ENCODE measurements at regions not wholly inside any gene's neighbourhood (a gene's known extent, or its start where the extent isn't known, plus 50 kb on each side); places are given as distances from the start of the nearest gene placed in this dataset.

DNA sequence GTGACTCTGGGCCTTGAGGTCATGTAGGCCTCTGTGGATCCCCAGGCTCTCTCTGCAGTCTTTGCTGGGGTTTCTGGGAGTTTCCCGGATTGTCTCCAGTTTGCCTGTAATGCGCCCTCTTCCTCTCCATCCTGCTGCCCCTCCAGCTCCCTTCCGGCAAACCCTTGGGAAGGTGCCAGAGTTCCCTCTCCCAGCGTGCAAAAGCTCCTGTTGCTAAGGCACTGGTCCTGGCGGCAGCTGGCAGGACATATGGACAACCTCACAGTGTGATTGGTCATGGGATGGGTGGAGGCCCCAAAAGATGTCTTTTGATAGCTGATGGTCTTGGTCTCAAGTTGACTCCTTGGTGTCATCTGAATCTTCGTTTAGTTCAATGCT is 320.1 kb downstream of the CYP26B1 start (continued):
- TF ChIP-seq, protein P1, sequence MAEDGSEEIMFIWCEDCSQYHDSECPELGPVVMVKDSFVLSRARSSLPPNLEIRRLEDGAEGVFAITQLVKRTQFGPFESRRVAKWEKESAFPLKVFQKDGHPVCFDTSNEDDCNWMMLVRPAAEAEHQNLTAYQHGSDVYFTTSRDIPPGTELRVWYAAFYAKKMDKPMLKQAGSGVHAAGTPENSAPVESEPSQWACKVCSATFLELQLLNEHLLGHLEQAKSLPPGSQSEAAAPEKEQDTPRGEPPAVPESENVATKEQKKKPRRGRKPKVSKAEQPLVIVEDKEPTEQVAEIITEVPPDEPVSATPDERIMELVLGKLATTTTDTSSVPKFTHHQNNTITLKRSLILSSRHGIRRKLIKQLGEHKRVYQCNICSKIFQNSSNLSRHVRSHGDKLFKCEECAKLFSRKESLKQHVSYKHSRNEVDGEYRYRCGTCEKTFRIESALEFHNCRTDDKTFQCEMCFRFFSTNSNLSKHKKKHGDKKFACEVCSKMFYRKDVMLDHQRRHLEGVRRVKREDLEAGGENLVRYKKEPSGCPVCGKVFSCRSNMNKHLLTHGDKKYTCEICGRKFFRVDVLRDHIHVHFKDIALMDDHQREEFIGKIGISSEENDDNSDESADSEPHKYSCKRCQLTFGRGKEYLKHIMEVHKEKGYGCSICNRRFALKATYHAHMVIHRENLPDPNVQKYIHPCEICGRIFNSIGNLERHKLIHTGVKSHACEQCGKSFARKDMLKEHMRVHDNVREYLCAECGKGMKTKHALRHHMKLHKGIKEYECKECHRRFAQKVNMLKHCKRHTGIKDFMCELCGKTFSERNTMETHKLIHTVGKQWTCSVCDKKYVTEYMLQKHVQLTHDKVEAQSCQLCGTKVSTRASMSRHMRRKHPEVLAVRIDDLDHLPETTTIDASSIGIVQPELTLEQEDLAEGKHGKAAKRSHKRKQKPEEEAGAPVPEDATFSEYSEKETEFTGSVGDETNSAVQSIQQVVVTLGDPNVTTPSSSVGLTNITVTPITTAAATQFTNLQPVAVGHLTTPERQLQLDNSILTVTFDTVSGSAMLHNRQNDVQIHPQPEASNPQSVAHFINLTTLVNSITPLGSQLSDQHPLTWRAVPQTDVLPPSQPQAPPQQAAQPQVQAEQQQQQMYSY (CRISPR knock-in tag; IDR thresholded peaks at IDR 0.05), result no peak
- TF ChIP-seq, protein P2, sequence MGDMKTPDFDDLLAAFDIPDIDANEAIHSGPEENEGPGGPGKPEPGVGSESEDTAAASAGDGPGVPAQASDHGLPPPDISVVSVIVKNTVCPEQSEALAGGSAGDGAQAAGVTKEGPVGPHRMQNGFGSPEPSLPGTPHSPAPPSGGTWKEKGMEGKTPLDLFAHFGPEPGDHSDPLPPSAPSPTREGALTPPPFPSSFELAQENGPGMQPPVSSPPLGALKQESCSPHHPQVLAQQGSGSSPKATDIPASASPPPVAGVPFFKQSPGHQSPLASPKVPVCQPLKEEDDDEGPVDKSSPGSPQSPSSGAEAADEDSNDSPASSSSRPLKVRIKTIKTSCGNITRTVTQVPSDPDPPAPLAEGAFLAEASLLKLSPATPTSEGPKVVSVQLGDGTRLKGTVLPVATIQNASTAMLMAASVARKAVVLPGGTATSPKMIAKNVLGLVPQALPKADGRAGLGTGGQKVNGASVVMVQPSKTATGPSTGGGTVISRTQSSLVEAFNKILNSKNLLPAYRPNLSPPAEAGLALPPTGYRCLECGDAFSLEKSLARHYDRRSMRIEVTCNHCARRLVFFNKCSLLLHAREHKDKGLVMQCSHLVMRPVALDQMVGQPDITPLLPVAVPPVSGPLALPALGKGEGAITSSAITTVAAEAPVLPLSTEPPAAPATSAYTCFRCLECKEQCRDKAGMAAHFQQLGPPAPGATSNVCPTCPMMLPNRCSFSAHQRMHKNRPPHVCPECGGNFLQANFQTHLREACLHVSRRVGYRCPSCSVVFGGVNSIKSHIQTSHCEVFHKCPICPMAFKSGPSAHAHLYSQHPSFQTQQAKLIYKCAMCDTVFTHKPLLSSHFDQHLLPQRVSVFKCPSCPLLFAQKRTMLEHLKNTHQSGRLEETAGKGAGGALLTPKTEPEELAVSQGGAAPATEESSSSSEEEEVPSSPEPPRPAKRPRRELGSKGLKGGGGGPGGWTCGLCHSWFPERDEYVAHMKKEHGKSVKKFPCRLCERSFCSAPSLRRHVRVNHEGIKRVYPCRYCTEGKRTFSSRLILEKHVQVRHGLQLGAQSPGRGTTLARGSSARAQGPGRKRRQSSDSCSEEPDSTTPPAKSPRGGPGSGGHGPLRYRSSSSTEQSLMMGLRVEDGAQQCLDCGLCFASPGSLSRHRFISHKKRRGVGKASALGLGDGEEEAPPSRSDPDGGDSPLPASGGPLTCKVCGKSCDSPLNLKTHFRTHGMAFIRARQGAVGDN (IDR thresholded peaks at IDR 0.05), result no peak

DNA sequence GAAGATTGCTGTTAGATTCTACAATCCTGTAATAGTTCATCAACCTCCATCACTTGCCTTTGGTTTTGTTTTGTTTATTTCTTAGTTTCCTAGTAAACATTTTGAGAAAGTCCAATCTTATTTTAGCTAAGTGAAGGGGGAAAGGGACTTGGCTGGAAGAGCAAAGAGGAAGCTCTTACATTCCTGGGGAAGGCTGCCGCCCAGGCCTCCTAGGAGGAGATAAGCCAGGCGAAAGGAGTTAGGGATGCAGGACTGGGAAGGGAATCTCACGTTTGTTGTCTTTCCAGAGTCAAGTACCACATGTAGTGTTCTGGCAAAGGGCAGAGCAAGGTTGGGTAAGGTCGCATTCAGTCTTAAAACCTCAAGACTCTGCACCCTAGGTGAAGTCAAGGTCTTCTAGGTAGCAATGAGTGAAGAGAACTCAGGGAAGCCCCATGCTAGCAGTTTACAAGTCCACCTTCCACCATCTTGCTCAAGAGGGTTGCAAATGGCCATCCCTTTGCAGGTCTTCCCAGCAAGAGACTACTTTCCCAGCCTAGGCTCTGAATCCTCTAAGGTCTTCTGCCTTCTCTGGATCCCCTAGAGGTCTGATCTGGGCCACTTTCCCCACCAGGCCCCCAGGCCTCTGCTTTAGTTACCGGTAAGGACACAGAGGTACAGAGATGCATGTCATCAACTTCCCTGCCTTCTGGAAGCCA is 320.7 kb downstream of the CYP26B1 start:
- Histone ChIP-seq H3K4me1 (ENCODE audit: control insufficient read depth, insufficient read depth, low read length) (no peaks in the 10 kb centered on the region), H3K79me2 (ENCODE audit: control insufficient read depth, insufficient read depth, low read length) (no peaks in the 10 kb centered on the region), H3K9ac (ENCODE audit: control insufficient read depth, insufficient read depth, low read length) (no peak overlapping the region), H3K4me2 (ENCODE audit: control insufficient read depth, insufficient read depth) (no peak overlapping the region), H2AFZ (ENCODE audit: control insufficient read depth, low read depth, low read length) (no peak overlapping the region), H3K36me3 (ENCODE audit: control insufficient read depth in 2 of 2, insufficient read depth in 2 of 2, low read length in 1 of 2) (no peaks in the 10 kb centered on the region), H3K27me3 (replicated peaks in 1 of 2; ENCODE audit: control insufficient read depth in 2 of 2, insufficient read depth in 2 of 2, low read length in 1 of 2) (peaks cover 0 to 1% of the 10 kb centered on the region in 2 experiments; a peak in 1 of 4 replicates), H3K9me3 (replicated peaks; ENCODE audit: control insufficient read depth, insufficient read depth, low read length) (no peaks in the 10 kb centered on the region), H3K27ac (ENCODE audit: control insufficient read depth, insufficient read depth) (no peak overlapping the region), H4K20me1 (ENCODE audit: control insufficient read depth, insufficient read depth) (no peaks in the 10 kb centered on the region), H3K4me3 (no peak overlapping the region)
- BruUV-seq (replicated peaks), result no TSS peak
- in situ Hi-C loops (cut with MboI) (no loop called here), intact Hi-C loops (cut with micrococcal nuclease; ENCODE audit: unreplicated experiment) (no loop called here)
- ChIA-PET POLR2A (no interaction called here), SMC1A (ENCODE audit: uncharacterized antibody, unreplicated experiment) (no interaction called here), RAD21 (ENCODE audit: unreplicated experiment) (no interaction called here), CTCF (no interaction called here)
- no peak for ATAC-seq
- WGBS (ENCODE audit: insufficient coverage, insufficient replicate concordance, low lambda C conversion rate, missing lambda C conversion rate), result 29% methylated on average over 5 of the region's 5 CpGs
- no peak for DNase-seq (ENCODE audit: low read depth, low spot score)
- no peak for FAIRE-seq
- TF ChIP-seq BHLHE40 (IDR thresholded peaks at IDR 0.05; ENCODE audit: borderline replicate concordance in 1 of 2, low read depth in 2 of 2, low read length in 1 of 2) (no peak), HDAC2 (IDR thresholded peaks at IDR 0.05) (no peak), NFYA (IDR thresholded peaks at IDR 0.05; ENCODE audit: borderline replicate concordance, low read depth, low read length) (no peak), CREB1 (IDR thresholded peaks at IDR 0.05; ENCODE audit: low read depth) (no peak), YY1 (IDR thresholded peaks at IDR 0.05; ENCODE audit: low read depth, low read length) (no peak), FOXM1 (IDR thresholded peaks at IDR 0.05; ENCODE audit: low read depth, low read length) (no peak), MYB (IDR thresholded peaks at IDR 0.05; ENCODE audit: borderline replicate concordance, low read depth, low read length) (no peak), CBFB (IDR thresholded peaks at IDR 0.05; ENCODE audit: low read depth) (no peak)
- TF ChIP-seq, protein P3, sequence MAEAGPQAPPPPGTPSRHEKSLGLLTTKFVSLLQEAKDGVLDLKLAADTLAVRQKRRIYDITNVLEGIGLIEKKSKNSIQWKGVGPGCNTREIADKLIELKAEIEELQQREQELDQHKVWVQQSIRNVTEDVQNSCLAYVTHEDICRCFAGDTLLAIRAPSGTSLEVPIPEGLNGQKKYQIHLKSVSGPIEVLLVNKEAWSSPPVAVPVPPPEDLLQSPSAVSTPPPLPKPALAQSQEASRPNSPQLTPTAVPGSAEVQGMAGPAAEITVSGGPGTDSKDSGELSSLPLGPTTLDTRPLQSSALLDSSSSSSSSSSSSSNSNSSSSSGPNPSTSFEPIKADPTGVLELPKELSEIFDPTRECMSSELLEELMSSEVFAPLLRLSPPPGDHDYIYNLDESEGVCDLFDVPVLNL (IDR thresholded peaks at IDR 0.05; ENCODE audit: low read depth, low read length), result no peak

Data from GM12878 (cell line).